Stimulated activated CD4-positive, alpha-beta T cell treated with anti-CD3 and anti-CD28 coated beads, Interleukin-2, amount 100 ng/mL, for 24 hours (primary cell): ENCODE measurements at regions not wholly inside any gene's neighbourhood (a gene's known extent, or its start where the extent isn't known, plus 50 kb on each side); places are given as distances from the start of the nearest gene placed in this dataset.

Source experiments
- DNase-seq, 2 donors: peaks; one replicate each; pipeline ENCODE4 v3.0.0-alpha.2; 2020

DNA sequence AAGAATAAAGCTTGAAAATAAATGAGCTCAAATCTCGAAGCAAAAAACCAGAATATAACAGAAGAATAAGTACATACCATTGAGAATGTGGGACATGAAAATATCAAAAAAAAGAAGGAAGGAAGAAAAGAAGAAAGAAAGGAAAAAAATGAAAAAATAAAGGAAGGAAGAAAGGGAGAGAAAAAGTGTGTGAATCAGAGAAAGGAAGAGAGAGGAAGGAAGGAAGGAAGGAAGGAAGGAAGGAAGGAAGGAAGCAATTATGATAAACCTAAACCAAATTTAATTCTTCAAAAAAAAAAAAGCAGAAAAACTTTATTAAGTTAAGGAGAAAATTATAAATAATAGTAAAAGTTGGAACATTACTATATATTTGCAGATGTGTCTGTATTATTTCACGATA lies 949.8 kb downstream of the NLGN4X start:
- DNase-seq = no peak

DNA sequence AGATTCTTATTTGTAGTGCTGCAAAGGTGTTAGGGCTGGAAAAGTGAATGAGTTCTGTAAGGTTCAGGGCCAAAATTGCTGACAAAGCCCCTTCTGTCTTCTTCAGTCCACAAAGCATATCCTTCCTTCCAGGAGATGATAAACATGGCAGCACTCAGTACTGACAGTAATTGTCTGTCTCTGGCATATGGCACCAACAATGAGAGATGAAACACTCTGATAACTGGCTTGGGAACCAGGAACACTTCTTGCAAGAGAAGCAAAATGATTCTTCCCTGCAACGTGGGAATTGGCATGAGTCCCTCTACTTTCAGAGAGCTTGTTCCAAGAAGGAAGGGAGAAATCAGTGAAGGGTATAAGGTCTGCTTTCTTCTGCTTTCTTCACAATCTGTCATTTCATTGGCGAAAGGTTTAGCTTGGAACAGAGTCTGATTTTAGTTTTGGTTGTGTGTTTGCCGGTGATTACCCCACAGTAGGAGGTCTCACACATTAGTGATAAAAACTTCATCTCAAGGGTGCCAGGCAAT lies 963.3 kb downstream of the NLGN4X start:
- DNase-seq = no peak

GRCh38 chrX:5250106-5250505 lies 978.6 kb downstream of the NLGN4X start:
- DNase-seq = no peak

DNA sequence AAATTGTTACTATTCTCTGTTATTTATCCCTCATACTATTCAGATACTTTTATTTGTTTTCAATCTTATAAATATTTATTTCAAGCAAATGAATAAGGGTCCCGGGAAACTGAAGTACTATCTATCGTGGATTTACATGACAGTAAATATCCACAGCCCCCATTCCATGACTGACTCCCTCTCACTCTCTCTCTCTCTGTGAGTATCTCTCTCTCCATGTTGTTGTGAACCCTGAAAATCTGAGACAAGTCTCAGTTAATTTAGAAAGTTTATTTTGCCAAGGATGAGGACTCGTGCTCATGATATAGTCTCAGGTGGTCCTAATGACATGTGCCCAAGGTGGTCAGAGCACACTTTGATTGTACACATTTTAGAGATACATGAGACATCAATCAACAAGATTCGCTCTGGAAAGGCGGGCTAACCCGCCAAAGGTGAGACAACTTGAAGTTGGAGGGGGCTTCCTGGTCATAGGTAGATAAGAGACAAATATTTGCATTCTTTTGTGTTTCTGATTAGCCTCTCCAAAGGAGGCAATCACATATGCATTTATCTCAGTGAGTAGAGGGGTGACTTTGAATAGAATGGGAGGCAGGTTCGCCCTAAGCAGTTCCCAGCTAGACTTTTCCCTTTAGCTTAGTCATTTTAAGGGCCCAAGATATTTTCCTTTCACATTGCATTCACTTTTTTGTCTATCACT lies 986.4 kb downstream of the NLGN4X start:
- DNase-seq = no peak

DNA sequence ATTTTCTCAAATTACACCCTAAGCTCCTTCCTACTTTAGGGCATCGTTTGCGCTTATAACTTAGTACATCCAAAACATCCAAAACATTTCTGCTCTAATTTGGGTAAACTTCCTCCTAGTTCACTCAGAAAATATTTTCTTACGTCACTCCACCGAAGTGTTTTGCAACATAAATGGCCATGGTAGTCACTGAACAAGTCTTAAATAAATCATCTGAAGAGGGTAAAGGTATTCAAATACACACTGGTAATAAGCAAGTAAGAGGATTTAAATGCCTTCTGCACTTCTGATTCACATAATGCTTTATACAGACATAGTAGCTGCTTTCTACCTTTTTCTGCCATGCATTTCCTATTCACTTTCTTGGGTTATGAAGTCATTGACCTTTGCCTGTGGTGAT lies 991.9 kb downstream of the NLGN4X start:
- DNase-seq = no peak

GRCh38 chrX:5236096-5236495 lies 992.6 kb downstream of the NLGN4X start:
- DNase-seq = no peak

DNA sequence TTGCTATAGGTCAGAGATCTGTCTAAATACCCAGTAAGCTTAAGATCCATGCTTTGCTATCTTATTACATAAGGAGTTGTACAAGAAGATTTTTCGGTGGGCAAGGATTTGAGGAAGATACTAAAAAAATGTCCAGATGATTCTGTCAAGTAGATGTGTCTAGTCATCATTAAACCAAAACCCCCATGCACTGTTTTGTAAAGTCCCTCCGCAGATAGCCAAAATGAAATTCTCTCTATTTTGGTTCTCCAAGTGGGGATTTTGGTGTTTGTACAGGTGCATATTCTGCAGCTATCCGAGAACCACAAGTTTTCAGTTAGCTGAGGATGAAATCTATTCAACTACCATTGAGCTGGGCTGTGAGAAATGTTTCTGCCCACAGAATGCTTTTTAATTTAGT lies 994.8 kb downstream of the NLGN4X start:
- no peak for DNase-seq

- DNase-seq = no peak
Measured at GRCh38 chrX:5220421-5220820, 1008.2 kb downstream of the NLGN4X start.

- no peak for DNase-seq
Measured at GRCh38 chrX:5194806-5195205, 1033.9 kb downstream of the NLGN4X start.

DNA sequence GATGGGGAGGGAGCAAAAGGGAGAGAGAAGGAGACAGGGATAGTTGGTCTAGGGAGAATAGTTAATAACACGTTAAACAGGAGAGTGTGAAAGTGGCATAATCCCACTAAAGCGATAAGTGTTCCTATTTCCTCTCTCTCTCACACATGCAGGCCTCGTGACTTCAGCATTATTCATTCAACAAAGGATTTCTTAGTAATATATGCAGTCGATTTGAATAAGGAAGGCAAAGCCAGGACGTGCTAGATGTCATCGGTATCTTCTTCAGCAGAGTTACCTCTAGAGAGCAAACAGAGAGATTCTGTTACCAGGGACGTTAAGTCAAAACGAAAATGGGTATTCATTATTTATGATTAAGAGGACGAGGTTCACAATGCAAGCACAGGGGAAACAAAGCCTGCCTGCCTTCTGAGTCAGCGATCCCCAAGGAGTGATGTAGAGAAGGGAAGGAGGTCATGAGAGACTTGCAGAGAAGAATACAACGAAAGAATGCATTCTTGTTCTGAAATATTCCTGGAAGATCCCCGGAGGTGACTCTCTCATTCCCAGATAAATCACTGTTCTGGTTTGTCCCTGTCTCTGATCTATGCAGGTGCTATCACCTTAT lies 1048.4 kb downstream of the NLGN4X start:
- DNase-seq = no peak

DNA sequence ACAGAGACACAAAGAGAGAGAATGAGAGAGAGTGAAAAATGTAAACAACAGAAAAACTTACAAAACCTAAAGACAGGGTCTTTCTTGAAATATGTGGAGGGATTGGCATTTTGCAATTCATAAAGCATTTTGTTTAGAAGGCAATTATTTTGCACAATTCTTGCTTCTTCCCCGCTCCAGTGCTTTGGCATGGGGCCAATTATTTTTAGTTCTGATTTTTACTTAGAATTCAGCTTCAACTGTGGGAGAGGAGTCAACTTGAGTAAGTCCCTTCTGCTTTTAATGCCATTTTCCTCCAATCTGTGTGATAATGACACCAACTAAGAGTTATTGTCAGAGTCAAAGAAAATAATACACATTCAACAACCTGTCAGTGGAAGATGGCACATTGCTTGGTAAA lies 1051.9 kb downstream of the NLGN4X start:
- DNase-seq = no peak

- DNase-seq = no peak
Measured at GRCh38 chrX:5163663-5164062, 1065.0 kb downstream of the NLGN4X start.

DNA sequence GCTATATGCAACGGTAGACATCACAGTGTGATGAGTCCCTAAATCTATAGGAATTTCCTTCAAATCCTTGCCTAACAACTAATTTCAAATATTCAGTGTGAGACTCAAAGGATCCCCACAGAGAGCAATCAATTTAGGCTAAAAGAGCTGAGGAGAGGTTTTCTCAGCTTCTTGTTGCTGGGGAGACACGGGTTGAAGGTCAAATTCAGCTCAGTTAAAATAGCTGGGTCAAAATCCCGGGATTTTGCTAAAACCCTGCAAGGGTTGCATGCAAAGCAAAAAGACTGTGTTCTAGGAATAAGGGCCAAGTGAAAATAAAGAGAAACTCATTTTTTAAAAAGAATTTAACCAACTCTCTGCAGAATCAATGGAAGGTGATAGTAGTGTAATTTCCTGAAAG lies 1073.4 kb downstream of the NLGN4X start:
- no peak for DNase-seq

GRCh38 chrX:5145957-5146356 lies 1082.7 kb downstream of the NLGN4X start:
- DNase-seq = no peak

DNA sequence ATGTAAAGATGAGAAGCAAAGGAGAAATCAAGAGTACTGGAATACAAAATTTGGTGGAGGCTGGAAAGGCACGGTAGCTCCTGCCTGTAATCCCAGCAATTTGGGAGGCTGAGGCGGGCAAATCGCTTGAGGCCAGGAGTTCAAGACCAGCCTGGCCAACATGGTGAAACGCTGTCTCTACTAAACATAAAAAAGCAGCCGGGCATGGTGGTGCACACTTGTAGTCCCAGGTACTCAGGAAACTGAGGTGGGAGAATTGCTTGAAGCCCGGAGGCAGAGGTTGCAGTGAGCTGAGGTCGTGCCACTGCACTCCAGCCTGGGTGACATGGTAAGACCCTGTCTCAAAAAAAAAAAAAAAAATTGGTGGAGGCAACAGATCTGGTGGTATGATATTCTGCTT lies 1086.0 kb downstream of the NLGN4X start:
- DNase-seq = no peak

GRCh38 chrX:5122181-5122678 lies 1106.4 kb downstream of the NLGN4X start:
- DNase-seq = no peak

- no peak for DNase-seq
Measured at GRCh38 chrX:5117816-5118215, 1110.9 kb downstream of the NLGN4X start.

- DNase-seq = no peak
Measured at GRCh38 chrX:5113128-5113527, 1115.5 kb downstream of the NLGN4X start.

DNA sequence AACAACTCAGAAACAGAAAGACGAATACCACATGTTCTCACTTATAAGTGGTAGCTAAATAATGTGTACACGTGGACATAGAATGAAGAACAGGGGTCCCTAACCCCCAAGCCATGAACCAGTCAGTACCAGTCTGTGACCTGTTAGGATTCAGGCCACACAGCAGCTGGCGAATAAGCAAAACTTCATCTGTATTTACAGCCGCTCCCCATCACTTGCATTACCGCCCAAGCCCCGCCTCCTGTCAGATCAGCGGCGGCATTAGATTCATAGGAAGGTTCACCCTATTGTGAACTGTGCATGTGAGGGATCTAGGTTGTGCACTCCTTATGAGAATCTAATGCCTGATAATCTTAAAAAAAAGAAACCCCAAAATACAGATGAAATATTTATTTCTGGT lies 1128.7 kb downstream of the NLGN4X start:
- no peak for DNase-seq

DNA sequence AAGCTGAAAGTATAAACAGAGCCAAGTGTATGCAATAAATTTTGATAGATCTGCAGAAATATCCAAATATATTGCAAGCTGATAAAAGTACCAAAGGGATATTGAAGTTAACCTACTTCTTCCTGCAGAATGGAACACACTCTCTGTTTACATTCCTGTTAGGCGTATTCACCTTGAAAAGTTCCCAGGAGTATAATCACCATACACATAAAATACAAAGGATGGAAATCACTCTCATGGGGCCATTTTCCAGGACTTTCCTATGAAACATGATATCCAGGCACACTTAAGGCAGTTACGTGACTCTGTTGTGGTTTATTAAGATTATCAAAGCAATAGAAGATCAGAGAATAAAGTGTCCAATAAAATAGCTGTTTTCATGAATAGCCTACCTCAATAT lies 1142.3 kb downstream of the NLGN4X start:
- no peak for DNase-seq

DNA sequence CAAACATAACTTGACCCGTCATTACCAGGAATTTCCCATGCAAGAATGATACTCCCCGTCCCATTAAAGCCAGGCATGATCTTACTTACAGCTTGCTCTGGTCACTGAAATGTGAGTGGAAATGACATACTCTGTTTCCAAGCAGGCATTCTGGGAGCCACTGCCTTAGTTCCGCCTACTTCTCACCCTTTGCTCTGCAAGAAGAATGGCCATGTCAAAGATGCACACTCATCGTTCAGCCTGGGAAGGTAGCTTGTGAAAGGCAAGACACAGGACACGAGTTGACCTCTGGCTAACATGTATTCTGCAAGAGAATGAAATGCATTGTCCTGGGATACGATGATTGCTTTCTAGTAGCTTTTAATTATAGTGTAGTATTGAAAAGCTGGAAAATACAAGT lies 1144.4 kb downstream of the NLGN4X start:
- no peak for DNase-seq

GRCh38 chrX:5082705-5083104 lies 1146.0 kb downstream of the NLGN4X start:
- DNase-seq = no peak

DNA sequence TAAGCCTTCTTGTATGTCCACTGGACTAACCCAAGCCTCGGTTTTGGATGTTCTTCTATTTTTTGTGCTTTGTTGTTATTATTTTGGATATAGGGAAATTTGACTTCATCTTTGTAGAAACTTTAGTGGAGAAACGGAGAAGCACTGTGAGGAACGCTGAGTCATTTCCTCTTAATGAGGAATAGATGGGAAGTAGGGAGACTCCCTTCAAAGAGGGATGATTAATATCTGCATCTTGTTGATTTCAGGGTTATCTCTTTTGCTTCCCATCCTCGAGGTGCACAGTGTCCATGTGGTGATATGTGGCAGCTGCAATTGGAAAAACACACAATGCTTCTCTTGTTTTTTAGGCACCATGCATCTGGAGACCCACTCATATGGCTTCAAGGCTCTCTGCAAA lies 1147.9 kb downstream of the NLGN4X start:
- no peak for DNase-seq

DNA sequence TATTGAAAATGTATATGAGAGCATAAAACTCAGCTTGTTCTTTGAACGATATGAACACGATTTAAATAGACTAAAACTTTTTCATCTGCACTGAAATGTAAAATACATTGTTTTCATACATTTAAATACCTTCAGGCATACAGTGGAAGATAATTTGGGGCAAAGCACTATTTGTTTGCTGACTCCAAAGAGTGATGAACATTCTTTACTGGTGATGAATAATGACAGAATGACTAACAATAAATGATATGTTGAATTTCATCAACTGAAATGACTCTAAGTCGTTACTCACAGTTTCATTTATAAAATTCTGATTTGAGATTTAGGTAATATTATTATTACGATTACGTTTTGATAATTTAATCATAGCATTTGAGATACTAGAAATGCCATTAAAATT lies 1160.1 kb downstream of the NLGN4X start:
- no peak for DNase-seq

DNA sequence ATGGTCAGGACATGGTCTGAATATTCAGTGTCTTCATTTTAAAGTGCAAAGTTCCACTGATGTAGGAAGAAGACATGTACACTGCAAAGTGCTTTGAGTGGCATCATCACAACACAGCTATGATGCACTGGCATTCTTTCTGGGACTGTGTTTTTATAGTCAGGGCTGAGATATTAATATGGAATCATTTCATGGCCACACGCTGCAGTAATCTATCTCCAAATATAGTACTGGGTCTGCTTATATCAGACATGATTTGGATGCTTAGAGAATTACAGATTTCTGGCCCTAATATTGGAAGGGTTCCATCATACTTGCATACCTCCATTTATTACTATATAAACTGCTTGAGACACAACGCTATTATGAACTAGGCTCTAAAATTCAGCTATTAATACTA lies 1170.9 kb downstream of the NLGN4X start:
- DNase-seq = no peak
